ENCODE measurements at regions not wholly inside any gene's neighbourhood (a gene's known extent, or its start where the extent isn't known, plus 50 kb on each side); places are given as distances from the start of the nearest gene placed in this dataset.
"Not testable (repeated sequence)": the region's sequence is repeated elsewhere in the genome, so short reads cannot be mapped to it uniquely, and the experiment has no call there.

DNA sequence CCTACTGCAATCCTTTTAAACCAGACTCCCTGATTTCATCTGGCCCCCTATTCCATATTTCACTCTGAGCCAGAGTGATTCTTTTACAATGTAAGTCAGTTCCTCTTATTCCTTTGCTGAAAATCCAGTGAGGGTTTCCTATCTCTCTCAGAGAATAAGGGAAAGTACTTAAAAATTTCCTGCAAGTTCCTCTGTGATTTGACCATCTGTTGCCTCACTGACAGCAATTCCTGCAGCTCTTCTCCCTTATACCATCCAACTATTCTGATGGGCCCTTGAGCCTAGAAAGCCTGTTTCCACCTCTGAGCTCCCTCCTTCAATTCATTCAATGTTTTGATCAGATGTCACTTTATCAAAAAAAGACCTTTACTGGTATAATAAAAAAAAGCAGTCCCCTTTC is 317.1 kb upstream of the CCNH start:
- H3K4me3 Mint-ChIP-seq = no peak overlapping the region
- H3K9me3 Mint-ChIP-seq = no peaks in the 10 kb centered on the region
- ATAC-seq (replicated peaks) = no peak
- no peaks in the 10 kb centered on the region for H3K4me1 Mint-ChIP-seq
- peaks cover 4% of the 10 kb centered on the region for H3K27me3 Mint-ChIP-seq
- no peak overlapping the region for H3K27ac Mint-ChIP-seq
- H3K36me3 Mint-ChIP-seq (ENCODE audit: low read depth) = no peaks in the 10 kb centered on the region

DNA sequence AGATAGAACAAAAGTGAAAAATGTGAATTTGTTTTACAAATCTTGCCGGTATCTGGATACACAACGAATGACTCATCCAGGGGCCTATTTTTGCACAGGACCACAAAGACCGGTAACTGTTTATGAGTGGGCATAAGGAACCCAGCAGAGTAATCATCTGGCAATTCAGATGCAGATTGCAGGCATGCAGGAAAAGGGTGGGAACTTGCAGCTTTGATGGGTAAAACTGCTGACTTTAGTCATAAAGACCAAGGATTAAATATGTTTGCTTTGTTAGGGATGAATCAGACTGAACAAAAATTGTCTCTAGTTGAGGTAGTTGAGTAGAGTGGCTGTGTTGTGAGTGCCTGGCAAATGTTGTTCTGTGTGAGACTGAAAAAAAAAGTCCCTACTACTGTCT is 309.6 kb upstream of the CCNH start:
- Mint-ChIP-seq H3K27me3 (peaks cover 8% of the 10 kb centered on the region), H3K9me3 (peaks cover 4% of the 10 kb centered on the region), H3K4me1 (no peaks in the 10 kb centered on the region), H3K36me3 (ENCODE audit: low read depth) (no peaks in the 10 kb centered on the region), H3K4me3 (no peak overlapping the region), H3K27ac (no peak overlapping the region)
- ATAC-seq (replicated peaks) = no peak

DNA sequence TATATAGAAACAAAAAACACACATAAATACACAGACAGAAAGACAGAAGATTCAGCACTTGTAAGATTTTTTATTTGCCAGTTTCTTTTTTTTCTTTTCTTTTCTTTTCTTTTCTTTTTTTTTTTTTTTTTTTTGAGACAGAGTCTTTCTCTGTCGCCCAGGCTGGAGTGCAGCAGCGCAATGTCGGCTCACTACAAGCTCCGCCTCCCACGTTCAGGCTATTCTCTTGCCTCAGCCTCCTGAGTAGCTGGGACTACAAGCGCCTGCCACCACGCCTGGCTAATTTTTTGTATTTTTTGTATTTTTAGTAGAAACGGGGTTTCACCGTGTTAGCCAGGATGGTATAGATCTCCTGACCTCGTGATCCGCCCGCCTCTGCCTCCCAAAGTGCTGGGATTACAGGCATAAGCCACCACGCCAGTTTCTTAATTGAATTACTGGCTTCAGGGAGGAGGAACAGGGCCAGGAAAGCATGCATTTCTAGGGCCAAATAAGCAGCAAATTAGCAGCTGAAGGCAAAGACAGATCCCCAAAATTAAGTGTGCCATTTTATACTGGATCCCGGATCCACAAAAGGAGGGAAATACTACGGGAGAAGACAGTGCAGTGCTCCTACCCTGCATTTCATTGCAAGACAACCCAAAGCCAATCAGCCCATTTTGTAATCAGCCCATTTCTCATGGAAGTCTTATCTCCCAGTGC is 305.6 kb upstream of the CCNH start:
- not testable (repeated sequence) for H3K4me3 Mint-ChIP-seq; H3K27ac Mint-ChIP-seq; H3K4me1 Mint-ChIP-seq; H3K9me3 Mint-ChIP-seq; H3K36me3 Mint-ChIP-seq (ENCODE audit: low read depth); ATAC-seq (replicated peaks)
- H3K27me3 Mint-ChIP-seq = peaks cover 14% of the 10 kb centered on the region

DNA sequence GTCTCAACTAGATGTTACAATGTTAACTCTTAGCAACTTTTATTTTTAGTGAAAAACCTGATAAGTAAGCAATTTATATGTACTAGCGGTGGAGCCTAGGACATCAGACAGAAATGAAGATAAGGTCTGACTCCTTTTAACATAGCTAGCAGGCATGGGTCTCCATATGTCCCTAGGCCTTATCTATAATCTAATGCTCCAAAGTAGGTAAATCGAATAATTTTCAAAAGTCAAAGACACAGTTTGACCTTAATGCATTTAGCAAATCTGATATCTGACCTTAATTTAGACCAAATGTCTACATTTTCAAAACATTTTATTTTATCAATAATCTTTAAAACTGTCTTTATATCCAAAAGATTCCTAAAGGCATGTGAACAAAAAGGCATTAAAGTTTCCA is 305.0 kb upstream of the CCNH start:
- ATAC-seq (replicated peaks) = no peak

DNA sequence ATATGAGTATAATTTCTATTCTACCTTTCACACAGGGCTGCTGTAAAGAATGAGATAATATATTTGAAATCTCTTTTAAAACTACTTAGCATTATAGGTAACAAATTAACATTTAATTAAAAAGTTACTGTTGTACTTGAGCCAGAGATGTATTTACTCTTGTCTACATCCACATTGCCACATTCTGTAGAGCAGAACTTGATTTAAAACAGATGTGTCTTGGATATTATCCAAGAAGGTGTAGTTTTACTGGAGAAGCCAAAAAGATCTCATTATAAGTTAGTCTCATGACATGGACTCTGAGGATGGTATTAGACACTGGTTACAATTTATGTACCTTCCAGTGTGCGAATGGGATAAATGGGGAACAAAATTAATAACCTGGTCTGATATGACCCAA is 293.1 kb upstream of the CCNH start:
- Mint-ChIP-seq H3K9me3 (peaks cover 5% of the 10 kb centered on the region), H3K27me3 (peaks cover 5% of the 10 kb centered on the region), H3K36me3 (ENCODE audit: low read depth) (no peaks in the 10 kb centered on the region), H3K4me1 (no peaks in the 10 kb centered on the region), H3K27ac (no peak overlapping the region), H3K4me3 (no peak overlapping the region)
- no peak for ATAC-seq (replicated peaks)

More for the DNA sequence above, 305.0 kb upstream of the CCNH start:
- Mint-ChIP-seq H3K36me3 (ENCODE audit: low read depth) (no peaks in the 10 kb centered on the region), H3K4me3 (no peak overlapping the region), H3K4me1 (no peaks in the 10 kb centered on the region), H3K27ac (no peak overlapping the region), H3K27me3 (peaks cover 15% of the 10 kb centered on the region), H3K9me3 (peaks cover 4% of the 10 kb centered on the region)

DNA sequence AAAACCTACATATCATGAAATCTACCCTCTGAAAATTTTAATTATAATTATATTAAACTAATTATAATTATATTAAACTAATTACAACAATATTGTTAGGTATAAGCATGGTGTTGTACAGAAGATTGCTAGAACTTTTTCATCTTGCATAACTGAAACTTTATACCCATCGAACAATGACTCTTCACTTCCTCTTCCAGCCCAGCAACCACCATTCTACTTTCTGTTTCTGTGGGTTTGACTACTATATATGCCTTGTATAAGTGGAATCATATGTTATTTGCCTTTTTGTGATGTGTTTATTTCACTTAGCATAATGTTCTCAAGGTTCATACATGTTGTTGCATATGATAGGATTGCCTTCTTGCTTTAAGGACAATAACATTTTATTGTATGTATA is 274.2 kb upstream of the CCNH start:
- peaks cover 4% of the 10 kb centered on the region for H3K4me1 Mint-ChIP-seq
- no peak overlapping the region for H3K27ac Mint-ChIP-seq
- H3K4me3 Mint-ChIP-seq = no peak overlapping the region
- H3K9me3 Mint-ChIP-seq = peaks cover 5% of the 10 kb centered on the region
- H3K36me3 Mint-ChIP-seq (ENCODE audit: low read depth) = no peaks in the 10 kb centered on the region
- peak; percentile 37 for ATAC-seq (replicated peaks)
- no peaks in the 10 kb centered on the region for H3K27me3 Mint-ChIP-seq

DNA sequence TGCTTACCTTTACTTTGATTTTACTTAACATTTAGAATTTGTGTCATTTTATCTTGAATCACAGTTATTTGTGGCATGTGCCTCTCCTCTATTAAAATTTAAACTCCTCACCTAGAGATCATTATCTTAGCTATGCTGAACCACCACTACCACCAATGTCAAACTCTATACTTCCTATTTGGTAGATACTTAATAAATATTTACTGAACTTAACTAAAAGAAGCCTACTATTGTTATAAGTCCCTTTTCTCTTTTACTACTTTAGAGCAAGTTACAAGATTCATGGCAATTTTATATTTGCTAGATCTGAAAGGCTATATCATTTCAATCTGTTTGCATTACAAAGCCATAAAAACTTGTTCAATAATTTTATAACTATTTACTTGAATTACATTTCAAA is 273.3 kb upstream of the CCNH start:
- Mint-ChIP-seq H3K36me3 (ENCODE audit: low read depth) (no peaks in the 10 kb centered on the region), H3K27me3 (no peaks in the 10 kb centered on the region), H3K4me3 (no peak overlapping the region), H3K9me3 (peaks cover 5% of the 10 kb centered on the region), H3K4me1 (peaks cover 4% of the 10 kb centered on the region), H3K27ac (no peak overlapping the region)
- no peak for ATAC-seq (replicated peaks)

DNA sequence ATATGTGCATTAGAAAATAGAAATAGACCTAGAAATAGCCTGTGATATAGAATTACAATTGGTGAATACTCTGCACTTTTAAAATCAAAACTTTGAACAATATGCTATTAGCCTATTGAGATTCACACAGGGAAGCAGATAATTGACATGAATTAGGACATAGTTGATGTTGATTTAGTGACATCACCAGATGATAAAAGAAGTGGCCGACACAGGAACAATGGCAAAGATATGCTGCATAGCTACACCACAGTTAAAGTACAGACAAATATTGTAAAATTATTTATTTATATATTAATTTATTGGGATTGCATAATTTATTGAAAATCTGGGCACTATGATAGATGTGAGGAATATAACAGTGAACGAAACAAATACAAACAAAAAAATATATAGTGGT is 261.5 kb upstream of the CCNH start:
- Mint-ChIP-seq H3K36me3 (ENCODE audit: low read depth) (no peaks in the 10 kb centered on the region), H3K27ac (no peak overlapping the region), H3K4me3 (no peak overlapping the region), H3K27me3 (peaks cover 9% of the 10 kb centered on the region), H3K4me1 (no peaks in the 10 kb centered on the region), H3K9me3 (no peaks in the 10 kb centered on the region)
- ATAC-seq (replicated peaks) = no peak

DNA sequence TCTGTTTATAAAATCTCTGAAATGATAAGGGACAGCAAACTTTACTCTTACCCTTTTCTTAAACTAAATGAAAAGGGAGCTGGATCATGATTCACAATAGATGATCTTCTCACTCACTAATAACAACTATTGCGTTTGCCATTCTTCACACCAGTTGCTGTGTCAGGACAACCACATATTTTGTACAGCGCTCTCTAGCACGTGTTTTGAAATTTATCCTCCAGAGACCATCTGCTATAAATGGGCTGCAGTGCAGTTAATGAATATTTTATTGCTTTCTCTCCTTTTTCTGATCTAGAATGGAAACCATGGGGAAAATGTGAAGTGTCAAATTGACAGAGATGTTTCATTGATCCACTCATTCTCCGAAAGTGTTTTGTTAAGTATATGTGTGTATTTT is 258.4 kb upstream of the CCNH start:
- Mint-ChIP-seq H3K36me3 (ENCODE audit: low read depth) (no peaks in the 10 kb centered on the region), H3K27me3 (peaks cover 5% of the 10 kb centered on the region), H3K4me3 (no peak overlapping the region), H3K27ac (no peak overlapping the region), H3K4me1 (no peaks in the 10 kb centered on the region), H3K9me3 (no peaks in the 10 kb centered on the region)
- no peak for ATAC-seq (replicated peaks)

DNA sequence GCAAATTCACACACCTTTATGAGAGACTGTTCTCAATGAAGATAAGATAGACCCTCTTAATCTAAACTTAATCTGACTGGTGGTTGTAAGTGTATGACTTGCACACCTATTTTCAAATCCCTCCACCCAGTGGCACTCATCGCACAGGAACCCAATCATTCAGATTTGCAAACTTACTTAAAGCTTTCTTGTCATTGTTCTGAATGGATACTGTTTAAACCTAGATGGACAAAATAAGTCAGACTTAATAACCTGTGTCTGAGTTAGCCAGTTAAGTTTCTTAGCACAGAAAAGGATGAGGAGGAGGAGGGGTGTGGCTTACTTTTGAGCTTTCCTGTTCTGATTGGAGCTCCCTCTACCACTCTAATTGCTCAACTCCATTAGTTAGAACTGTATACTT is 252.4 kb upstream of the CCNH start:
- H3K4me1 Mint-ChIP-seq = no peaks in the 10 kb centered on the region
- no peak overlapping the region for H3K4me3 Mint-ChIP-seq
- no peaks in the 10 kb centered on the region for H3K9me3 Mint-ChIP-seq
- H3K27me3 Mint-ChIP-seq = no peaks in the 10 kb centered on the region
- no peak for ATAC-seq (replicated peaks)
- H3K27ac Mint-ChIP-seq = no peak overlapping the region
- no peaks in the 10 kb centered on the region for H3K36me3 Mint-ChIP-seq (ENCODE audit: low read depth)

DNA sequence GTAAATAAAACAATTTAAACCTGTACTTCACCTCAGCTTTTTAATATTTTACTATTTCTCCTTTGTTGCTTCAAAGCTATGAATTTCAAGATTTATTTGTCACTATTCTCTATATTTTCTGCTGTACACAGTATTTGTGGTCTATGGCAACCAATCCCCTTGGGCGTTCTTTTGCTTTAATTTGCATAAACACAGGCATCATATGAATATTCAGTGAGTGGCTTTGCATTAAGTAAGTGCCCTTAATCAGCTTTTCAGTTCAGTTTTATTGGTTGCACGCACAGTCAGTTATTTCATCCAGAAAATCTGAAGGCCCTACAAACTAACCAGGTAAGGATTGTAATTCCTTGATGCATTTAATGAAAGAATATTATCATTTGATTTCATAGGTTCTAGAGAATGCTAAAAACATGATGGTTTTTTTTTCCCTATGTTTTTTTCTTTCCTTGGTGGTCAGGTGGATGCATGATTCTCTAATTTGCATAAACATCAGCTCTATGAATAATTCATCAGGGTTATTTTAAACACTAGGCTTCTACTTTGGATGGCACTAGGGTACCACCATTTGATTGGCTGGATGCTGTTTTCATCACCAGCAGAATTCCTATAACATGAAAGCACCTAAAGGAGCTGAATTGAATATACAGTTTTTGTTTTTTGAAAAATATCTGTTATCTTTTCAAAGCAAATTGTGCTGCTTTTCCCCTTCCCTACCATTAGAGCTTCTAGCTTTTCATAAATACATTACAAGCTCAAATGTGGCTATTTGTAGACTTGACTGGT is 249.2 kb upstream of the CCNH start:
- Mint-ChIP-seq H3K9me3 (no peaks in the 10 kb centered on the region), H3K4me1 (no peaks in the 10 kb centered on the region), H3K4me3 (no peak overlapping the region), H3K36me3 (ENCODE audit: low read depth) (no peaks in the 10 kb centered on the region), H3K27ac (no peak overlapping the region), H3K27me3 (no peaks in the 10 kb centered on the region)
- no peak for ATAC-seq (replicated peaks)

DNA sequence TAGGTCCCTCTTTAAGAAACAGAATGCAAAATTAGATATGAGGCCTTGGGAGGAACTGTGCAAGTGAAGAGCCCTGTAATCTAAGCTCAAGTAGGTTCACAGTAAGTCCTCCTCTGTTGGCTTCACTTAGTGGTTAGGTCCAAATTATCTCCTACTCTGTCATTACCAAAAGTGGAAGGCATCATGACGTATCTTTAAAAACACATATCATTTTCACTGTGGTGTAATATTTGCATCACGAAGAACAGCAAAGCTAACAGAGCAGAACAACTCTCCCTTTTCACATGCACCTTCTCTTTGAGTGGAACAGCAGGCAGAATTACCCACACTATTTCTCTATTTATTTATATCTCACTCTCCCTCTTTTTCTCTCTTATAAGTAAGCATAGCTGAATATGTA is 240.5 kb upstream of the CCNH start:
- no peaks in the 10 kb centered on the region for H3K4me1 Mint-ChIP-seq
- H3K36me3 Mint-ChIP-seq (ENCODE audit: low read depth) = no peaks in the 10 kb centered on the region
- no peaks in the 10 kb centered on the region for H3K27me3 Mint-ChIP-seq
- no peak overlapping the region for H3K4me3 Mint-ChIP-seq
- H3K9me3 Mint-ChIP-seq = no peaks in the 10 kb centered on the region
- ATAC-seq (replicated peaks) = no peak
- no peak overlapping the region for H3K27ac Mint-ChIP-seq

DNA sequence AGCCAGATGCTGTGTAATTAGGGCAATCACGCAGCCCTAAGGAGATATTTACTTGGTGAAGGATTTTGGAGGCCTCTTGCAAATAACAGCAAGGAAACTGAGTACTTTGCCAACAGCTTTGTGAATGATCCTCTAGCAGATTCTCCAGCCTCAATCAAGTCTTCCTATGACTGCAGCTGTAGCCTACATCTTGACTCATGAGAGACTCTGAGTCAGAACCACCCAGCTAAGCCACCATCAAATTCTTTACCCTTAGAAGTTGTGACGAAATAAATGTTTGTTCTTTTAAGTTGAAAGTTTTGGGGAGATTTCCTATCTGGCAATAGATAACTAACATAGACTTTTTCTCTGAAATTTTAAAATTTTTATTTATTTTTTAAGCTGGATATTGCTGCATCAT is 237.6 kb upstream of the CCNH start:
- no peaks in the 10 kb centered on the region for H3K36me3 Mint-ChIP-seq (ENCODE audit: low read depth)
- H3K9me3 Mint-ChIP-seq = no peaks in the 10 kb centered on the region
- ATAC-seq (replicated peaks) = no peak
- H3K27me3 Mint-ChIP-seq = no peaks in the 10 kb centered on the region
- H3K27ac Mint-ChIP-seq = no peak overlapping the region
- H3K4me1 Mint-ChIP-seq = no peaks in the 10 kb centered on the region
- no peak overlapping the region for H3K4me3 Mint-ChIP-seq

DNA sequence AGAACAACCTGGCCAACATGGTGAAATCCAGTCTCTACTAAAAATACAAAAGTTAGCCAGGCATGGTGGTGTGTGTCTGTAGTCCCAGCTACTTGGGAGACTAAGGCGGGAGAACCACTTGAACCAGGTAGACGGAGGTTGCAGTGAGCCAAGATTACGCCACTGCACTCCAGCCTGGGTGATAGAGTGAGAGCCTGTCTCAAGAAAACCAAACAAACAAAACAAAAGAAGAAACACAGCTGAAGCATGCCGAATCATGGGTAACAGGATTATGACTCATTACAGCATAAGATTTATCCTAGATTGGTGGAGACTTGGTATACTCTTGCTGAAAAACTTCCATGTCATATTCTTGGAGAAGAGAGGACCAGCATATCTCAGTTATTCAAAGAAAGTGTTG is 236.7 kb upstream of the CCNH start:
- Mint-ChIP-seq H3K4me3 (no peak overlapping the region), H3K9me3 (no peaks in the 10 kb centered on the region), H3K27ac (no peak overlapping the region), H3K36me3 (ENCODE audit: low read depth) (no peaks in the 10 kb centered on the region), H3K4me1 (no peaks in the 10 kb centered on the region), H3K27me3 (no peaks in the 10 kb centered on the region)
- ATAC-seq (replicated peaks) = no peak

DNA sequence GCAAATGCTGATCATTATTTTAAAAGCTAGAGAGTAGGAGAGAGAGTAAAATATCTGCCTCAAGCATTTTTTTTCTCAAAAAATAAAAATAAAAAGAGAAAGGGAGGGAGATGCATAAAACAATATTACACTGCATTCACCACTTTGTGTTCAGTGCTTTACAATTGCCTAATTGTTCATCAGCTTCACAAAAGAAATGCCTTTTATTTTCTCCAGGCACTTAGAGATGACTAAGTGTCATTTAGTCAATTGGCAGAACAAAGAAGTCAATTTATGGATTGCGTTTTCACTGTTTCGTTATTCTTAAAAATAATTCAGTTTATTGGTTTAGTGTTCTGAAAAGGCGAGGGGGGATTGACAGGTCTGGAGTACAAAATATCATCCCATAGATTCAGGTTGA is 232.5 kb upstream of the CCNH start:
- no peak for ATAC-seq (replicated peaks)
- no peaks in the 10 kb centered on the region for H3K4me1 Mint-ChIP-seq
- no peak overlapping the region for H3K27ac Mint-ChIP-seq
- H3K9me3 Mint-ChIP-seq = no peaks in the 10 kb centered on the region
- no peaks in the 10 kb centered on the region for H3K36me3 Mint-ChIP-seq (ENCODE audit: low read depth)
- H3K4me3 Mint-ChIP-seq = no peak overlapping the region
- H3K27me3 Mint-ChIP-seq = no peaks in the 10 kb centered on the region
